GM19239 (cell line): ENCODE measurements at regions not wholly inside any gene's neighbourhood (a gene's known extent, or its start where the extent isn't known, plus 50 kb on each side); places are given as distances from the start of the nearest gene placed in this dataset.
"Not testable (repeated sequence)": the region's sequence is repeated elsewhere in the genome, so short reads cannot be mapped to it uniquely, and the experiment has no call there.

Experiments
- DNase-seq: peaks from one replicate; pipeline ENCODE4 v3.0.0; 2011; ENCODE audit warnings: low spot score; ENCODE audit not compliant: insufficient read length
- FAIRE-seq: peaks from 2 replicates; lab custom pipeline; 2011; peaks lifted over from hg19 to GRCh38; lab: Jason Lieb, UNC

- DNase-seq (no peak), FAIRE-seq (no peak)
Measured at GRCh38 chr14:26655128-26655527, 57.3 kb upstream of the NOVA1 start.

- no peak for FAIRE-seq
Measured at GRCh38 chr14:26663506-26663905, 65.7 kb upstream of the NOVA1 start.

DNA sequence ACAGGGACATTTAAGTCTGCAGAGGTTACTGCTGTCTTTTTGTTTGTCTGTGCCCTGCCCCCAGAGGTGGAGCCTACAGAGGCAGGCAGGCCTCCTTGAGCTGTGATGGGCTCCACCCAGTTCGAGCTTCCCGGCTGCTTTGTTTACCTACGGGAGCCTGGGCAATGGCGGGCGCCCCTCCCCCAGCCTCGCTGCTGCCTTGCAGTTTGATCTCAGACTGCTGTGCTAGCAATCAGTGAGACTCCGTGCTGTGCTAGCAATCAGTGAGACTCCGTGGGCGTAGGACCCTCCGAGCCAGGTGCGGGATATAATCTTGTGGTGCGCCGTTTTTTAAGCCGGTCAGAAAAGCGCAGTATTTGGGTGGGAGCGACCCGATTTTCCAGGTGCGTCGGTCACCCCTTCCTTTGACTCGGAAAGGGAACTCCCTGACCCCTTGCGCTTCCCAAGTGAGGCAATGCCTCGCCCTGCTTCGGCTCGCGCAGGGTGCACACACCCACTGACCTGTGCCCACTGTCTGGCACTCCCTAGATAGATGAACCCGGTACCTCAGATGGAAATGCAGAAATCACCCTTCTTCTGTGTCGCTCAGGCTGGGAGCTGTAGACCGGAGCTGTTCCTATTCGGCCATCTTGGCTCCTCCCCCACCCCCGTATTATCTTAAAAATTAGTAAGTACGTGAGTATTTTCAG lies 81.0 kb upstream of the NOVA1 start:
- FAIRE-seq, DNase-seq: not testable (repeated sequence)

More at GRCh38 chr14:26663506-26663905, 65.7 kb upstream of the NOVA1 start:
- DNase-seq: no peak

- no peak for DNase-seq
- no peak for FAIRE-seq
Measured at GRCh38 chr14:26685401-26685800, 87.6 kb upstream of the NOVA1 start.

GRCh38 chr14:26687301-26687837 lies 89.5 kb upstream of the NOVA1 start:
- DNase-seq (no peak), FAIRE-seq (no peak)

- DNase-seq (no peak), FAIRE-seq (no peak)
Measured at GRCh38 chr14:26694521-26694920, 96.7 kb upstream of the NOVA1 start.

DNA sequence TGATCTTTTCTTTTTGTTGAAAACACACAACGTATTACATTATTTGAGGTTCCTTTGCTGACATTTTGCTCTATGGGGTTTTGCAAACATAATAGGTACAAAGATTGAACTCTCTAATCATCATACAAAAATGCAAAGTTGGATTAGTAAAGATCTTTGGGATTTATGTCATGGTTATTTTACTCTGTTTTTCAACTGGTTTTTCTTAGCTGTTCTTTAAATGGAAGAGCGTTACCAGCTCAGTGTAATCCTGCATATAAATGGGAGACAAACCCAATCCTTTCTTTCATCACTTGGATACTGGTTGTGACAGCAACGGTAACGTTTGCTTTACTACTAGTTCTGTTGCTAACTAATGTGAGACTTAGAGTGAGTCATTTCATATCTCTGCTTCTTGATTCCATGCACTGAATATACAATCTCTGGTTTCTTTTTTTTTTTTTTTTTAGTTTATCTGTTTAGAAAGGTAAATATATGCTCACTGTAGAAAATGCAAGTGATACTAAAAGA lies 104.9 kb upstream of the NOVA1 start:
- no peak for FAIRE-seq

DNA sequence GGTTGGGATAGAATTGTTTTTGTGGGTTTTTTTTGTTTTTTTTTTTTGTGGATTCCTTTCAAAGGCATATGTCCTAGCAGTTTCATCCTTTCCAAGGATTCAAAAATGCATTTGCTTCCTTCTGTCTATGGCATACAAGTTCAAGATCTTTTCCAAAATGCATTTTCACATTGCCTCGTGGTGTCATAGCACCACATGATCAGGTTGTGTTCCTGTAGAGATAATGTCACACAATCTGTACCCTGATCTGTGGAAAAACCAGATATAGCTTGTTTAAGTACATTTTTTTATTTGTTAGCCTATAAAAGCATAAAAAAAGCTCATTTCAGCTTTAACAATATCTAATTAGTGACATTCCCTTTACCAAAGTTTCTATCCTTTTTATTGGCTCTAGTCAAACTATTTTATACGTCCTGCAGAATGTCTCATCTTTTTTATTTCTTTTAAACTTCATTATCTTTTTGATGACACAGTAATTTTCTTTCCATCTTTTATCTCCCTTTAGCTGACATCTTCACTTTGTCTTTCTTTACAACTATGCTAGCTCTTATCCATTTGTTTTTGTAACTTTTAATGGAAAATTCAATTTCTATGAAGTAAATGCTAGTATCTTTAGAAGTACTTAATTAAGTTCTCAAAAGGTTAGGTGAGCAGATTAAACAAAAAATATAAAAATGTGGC lies 106.0 kb upstream of the NOVA1 start:
- DNase-seq: no peak
- FAIRE-seq: no peak

More for the DNA sequence above, 104.9 kb upstream of the NOVA1 start:
- no peak for DNase-seq

DNA sequence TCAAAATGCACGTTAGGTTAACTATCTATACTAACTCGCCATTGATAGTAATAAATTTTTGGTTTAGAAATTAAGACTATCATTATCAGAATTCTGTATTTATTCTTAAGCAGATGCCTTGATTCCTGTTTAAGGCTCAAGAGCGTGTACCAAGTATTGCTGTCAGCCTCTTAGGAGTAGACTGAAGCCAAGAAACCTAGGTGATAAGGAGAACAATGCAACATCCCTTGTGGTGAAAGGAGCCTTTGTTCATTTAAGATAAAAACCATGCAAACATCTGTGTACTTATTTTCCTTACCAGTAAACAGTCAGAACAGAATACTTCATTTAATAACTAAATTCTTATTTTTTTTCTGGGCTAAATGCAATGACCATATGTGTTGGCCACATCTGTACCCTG lies 109.4 kb upstream of the NOVA1 start:
- no peak for FAIRE-seq
- DNase-seq: no peak

GRCh38 chr14:26709019-26709418 lies 111.2 kb upstream of the NOVA1 start:
- FAIRE-seq (no peak), DNase-seq (no peak)

DNA sequence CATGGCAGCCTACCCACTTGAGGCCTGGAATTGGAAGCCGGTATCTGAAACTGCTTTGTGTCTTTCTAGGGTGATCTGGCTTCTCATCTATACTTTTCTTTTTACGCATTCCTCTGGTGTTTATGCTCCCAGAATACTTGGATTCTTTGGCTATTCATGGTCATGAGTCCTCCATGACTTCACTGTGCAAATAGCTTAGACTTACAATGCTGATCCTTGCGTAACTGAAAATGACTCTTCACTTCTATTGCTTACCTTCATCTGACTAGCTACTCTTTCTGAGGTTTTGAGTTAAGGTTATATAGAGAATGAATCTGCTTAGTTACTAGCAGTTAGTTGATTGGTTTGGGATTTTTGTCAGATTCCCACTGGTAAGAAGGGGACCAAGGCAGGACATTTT lies 121.7 kb upstream of the NOVA1 start:
- no peak for FAIRE-seq
- DNase-seq: no peak

GRCh38 chr14:26722258-26722657 lies 124.4 kb upstream of the NOVA1 start:
- DNase-seq (no peak), FAIRE-seq (no peak)

GRCh38 chr14:26729851-26730250 lies 132.0 kb upstream of the NOVA1 start:
- no peak for FAIRE-seq
- no peak for DNase-seq

- DNase-seq (no peak), FAIRE-seq (no peak)
Measured at GRCh38 chr14:26730929-26731618, 133.2 kb upstream of the NOVA1 start.

DNA sequence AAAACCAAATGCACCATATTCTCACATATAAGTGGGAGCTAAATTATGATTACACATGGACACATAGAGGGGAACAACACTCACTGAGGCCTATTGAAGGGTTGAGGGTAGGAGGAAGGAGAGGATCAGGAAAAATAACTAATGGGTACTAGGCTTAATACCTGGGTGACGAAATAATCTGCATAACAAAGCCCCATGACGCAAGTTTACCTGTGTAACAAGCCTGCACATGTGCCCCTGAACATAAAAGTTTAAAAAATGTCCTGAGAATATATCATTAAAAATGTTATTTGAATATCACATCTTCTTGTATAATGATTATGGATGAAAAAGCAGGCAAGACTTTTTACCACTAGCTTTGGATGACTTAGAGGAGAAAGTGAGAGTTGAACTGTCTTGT lies 138.0 kb upstream of the NOVA1 start:
- DNase-seq (no peak), FAIRE-seq (no peak)

DNA sequence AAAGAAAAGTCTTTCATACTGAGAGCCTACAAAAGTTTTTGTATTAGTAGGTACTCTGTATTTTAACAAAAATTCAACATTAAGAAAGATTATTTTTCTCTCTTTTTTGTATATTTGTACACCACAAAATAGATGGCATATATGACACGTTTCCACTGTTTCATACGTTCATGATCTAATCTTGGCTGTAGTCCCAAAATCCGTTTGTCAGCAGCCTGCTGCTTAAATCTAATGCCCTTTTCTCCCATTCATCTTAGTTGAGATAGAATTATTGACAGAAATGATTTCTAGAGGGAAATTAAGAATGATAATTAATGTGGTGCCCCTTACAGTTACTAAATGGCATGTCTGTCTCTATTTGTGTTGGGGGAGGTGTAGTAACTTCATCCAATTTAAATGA lies 140.7 kb upstream of the NOVA1 start:
- no peak for FAIRE-seq

DNA sequence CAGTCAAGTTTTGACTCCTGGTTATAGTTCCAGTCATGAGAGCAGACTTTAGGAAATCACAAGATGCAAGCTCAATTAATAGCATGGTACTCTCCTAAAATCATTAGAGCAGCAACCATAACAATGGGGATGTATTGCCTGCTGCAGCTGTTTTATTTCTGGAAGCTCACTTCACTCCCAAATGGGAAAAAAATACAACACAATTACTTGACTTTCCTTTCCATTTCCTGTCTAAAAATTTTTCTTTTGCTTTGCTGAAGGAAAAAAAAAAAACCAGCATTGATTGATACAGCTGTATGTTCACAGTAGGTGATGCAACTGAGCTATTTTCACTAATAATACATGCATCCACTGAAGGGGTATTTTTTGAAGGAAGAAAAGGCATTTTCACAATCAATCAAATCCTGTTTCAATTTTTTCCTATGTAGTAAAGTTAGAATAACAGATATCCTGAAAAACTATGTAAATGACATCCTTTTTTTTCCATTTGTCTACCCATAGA lies 143.9 kb upstream of the NOVA1 start:
- FAIRE-seq (no peak), DNase-seq (no peak)

More for the DNA sequence above, 140.7 kb upstream of the NOVA1 start:
- DNase-seq: no peak

- DNase-seq: no peak
- no peak for FAIRE-seq
Measured at GRCh38 chr14:26743284-26743683, 145.5 kb upstream of the NOVA1 start.

DNA sequence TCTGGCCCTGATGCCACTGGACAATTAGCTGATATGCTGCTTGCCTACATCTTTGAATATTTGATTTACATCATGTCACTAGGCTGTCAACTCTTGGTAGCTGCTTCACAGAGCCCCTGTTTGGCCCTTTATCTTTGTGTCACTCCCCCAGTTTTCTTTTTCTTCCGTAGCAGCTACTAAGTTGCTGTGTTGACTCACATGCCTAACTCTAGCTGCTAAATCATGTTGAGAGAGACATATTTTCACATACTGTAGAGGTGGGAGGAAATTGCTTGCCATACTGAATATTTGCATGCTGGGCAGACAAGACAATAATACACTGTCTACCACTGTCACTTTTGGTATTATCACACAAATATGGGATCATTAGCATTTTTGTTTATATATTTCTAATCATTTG lies 147.1 kb upstream of the NOVA1 start:
- DNase-seq: no peak
- FAIRE-seq: no peak

DNA sequence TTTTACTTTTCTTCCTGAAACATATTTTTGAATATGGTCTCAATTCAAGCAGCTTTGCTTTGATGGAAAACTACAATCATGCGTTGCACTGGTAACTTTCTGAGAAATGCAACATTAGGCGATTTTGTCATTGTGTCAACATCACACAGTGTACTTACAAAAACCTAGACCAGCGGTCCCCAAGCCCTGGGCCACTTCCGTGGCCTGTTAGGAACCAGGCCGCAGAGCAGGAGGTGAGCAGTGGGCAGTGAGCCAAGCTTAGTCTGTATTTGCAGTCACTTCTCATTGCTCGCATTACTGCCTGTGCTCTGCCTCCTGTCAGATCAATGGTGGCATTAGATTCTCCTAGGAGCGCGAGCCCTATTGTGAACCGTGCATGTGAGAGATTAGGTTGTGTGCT lies 163.7 kb upstream of the NOVA1 start:
- FAIRE-seq: no peak
- DNase-seq: no peak

DNA sequence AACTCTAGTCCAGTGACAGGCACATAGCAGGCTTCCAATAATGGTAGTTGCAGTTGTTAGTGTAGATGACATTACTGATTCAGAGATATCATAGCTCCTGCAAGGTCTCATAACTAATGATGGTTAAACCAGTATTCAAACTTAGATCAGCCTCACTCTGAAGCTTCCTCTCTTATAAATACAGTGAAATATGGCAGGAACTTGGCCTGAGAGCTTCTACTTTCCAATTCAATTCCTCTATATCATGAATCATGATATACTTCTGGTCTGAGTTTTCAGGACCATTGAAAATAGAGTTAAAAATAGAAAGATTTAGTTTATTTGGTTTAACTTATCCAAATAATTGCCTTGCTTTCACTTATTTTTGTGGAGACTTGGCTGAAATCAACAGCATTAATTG lies 167.5 kb upstream of the NOVA1 start:
- DNase-seq: no peak
- no peak for FAIRE-seq
